K562 (cell line): ENCODE measurements at regions not wholly inside any gene's neighbourhood (a gene's known extent, or its start where the extent isn't known, plus 50 kb on each side); places are given as distances from the start of the nearest gene placed in this dataset.

Source experiments
- ATAC-seq: fragments of 200-7000 bp; cut with Tn5 transposase; 3 replicates; pipeline ENCODE4 v1.9.1; 2020; ENCODE audit warnings: moderate library complexity
- BruUV-seq: library from RNA; stranded (reverse); fragments of 400-500 nt; replicated peaks from 2 replicates; lab custom pipeline; 2021; lab: Mats Ljungman, UMichigan
- CTCF ChIA-PET: fragments of 300-600 bp; formaldehyde crosslinking; extraction: SDS; loops from one replicate; lab custom pipeline; 2021; ENCODE audit warnings: low intra/inter-chr PET ratio; lab: Yijun Ruan, JAX
- POLR2A ChIA-PET: fragments of 300-600, 350-650 bp; sonication (Branson Sonifier 250); formaldehyde crosslinking; extraction: SDS; loops from one replicate; lab custom pipeline; 2021; ENCODE audit warnings: antibody characterized with exemption, inconsistent platforms; lab: Yijun Ruan, JAX
- DNase-seq, 4 experiments: peaks; one replicate each; pipeline versions ENCODE4 v3.0.0 to v3.0.0-alpha.2; 2011 to 2018; ENCODE audit warnings: low spot score in 3 of 4, mixed read lengths in 3 of 4; ENCODE audit errors: extremely low read depth in 1 of 4
- FAIRE-seq: peaks from 2 replicates; lab custom pipeline; 2011; peaks lifted over from hg19 to GRCh38; lab: Jason Lieb, UNC
- H2AFZ ChIP-seq: 2 replicates; pipeline ENCODE4 v1.6.0; 2011; ENCODE audit warnings: low read depth, low read length, control low read depth, inconsistent platforms
- H3K27ac ChIP-seq: fragments of 200-600 bp; 3 replicates; pipeline ENCODE4 v1.8.0; 2011; ENCODE audit warnings: low read depth, mild to moderate bottlenecking, control low read depth, inconsistent platforms, low read length, moderate library complexity, mixed read lengths; ENCODE audit errors: extremely low read depth
- H3K27me3 ChIP-seq, 2 experiments: fragments of 300-600 bp in 1 of 2; 2 replicates in 1 of 2; 3 replicates in 1 of 2; pipeline versions ENCODE4 v1.6.0 to v1.8.0; 2011; ENCODE audit warnings: inconsistent platforms in 2 of 2, low read length in 2 of 2, mild to moderate bottlenecking in 1 of 2, mixed read lengths in 1 of 2, moderate library complexity in 1 of 2; ENCODE audit not compliant: control insufficient read depth in 2 of 2, insufficient read depth in 2 of 2
- H3K36me3 ChIP-seq: fragments of 300-600 bp; 3 replicates; pipeline ENCODE4 v1.8.0; 2011; ENCODE audit warnings: mild to moderate bottlenecking, low read length, inconsistent platforms; ENCODE audit not compliant: control insufficient read depth, insufficient read depth
- H3K4me1 ChIP-seq, 2 experiments: fragments of 200-600 bp in 1 of 2; replicated peaks in 1 of 2; 2 replicates in 1 of 2; 3 replicates in 1 of 2; pipeline versions ENCODE4 v1.5.1 to v1.8.0; 2011; ENCODE audit warnings: inconsistent platforms in 2 of 2, low read length in 2 of 2, mild to moderate bottlenecking in 1 of 2, mixed read lengths in 1 of 2, moderate library complexity in 1 of 2; ENCODE audit not compliant: control insufficient read depth in 2 of 2, insufficient read depth in 2 of 2
- H3K4me2 ChIP-seq: 2 replicates; pipeline ENCODE4 v1.6.1; 2011; ENCODE audit warnings: low read length, control low read depth, inconsistent platforms, mixed read lengths; ENCODE audit not compliant: insufficient read depth
- H3K4me3 ChIP-seq: fragments of 200-600 bp; sonication (generic), shearing (Covaris generic); 2 replicates; pipeline ENCODE4 v1.5.1; 2016; ENCODE audit warnings: control low read depth, inconsistent platforms
- H3K79me2 ChIP-seq: fragments of 200-600 bp; 3 replicates; pipeline ENCODE4 v1.8.0; 2011; ENCODE audit warnings: low read length, inconsistent platforms; ENCODE audit not compliant: control insufficient read depth, insufficient read depth
- H3K9ac ChIP-seq, 2 experiments: 2 replicates each; pipeline versions ENCODE4 v1.6.0 to v1.6.1; 2011; ENCODE audit warnings: low read depth in 2 of 2, low read length in 2 of 2, control low read depth in 1 of 2, inconsistent platforms in 1 of 2, mild to moderate bottlenecking in 1 of 2, mixed read lengths in 1 of 2; ENCODE audit not compliant: insufficient read depth in 1 of 2
- H3K9me1 ChIP-seq: one replicate; pipeline ENCODE4 v1.6.0; 2011; ENCODE audit warnings: inconsistent platforms, mild to moderate bottlenecking, low read length, moderate library complexity; ENCODE audit not compliant: control insufficient read depth, insufficient read depth
- H3K9me3 ChIP-seq: replicated peaks from 2 replicates; pipeline ENCODE4 v1.5.1; 2011; ENCODE audit warnings: low read depth, low read length, inconsistent platforms; ENCODE audit not compliant: control insufficient read depth, insufficient read depth
- H4K20me1 ChIP-seq: replicated peaks from 2 replicates; pipeline ENCODE4 v1.6.1; 2011; ENCODE audit warnings: low read length, inconsistent platforms, mixed read lengths; ENCODE audit not compliant: control insufficient read depth, insufficient read depth
- ARID3B ChIP-seq: fragments of 250-450 bp; sonication (Bioruptor Pico); IDR thresholded peaks from 2 replicates; pipeline ENCODE4 v1.4.0; 2020; ENCODE audit warnings: borderline replicate concordance
- CBX3 ChIP-seq, 2 experiments: IDR thresholded peaks; 1 replicate in 1 of 2; 2 replicates in 1 of 2; pipeline ENCODE4 v1.6.1; 2012; ENCODE audit warnings: inconsistent platforms in 2 of 2, low read length in 2 of 2, borderline replicate concordance in 1 of 2, control low read depth in 1 of 2
- COPS2 ChIP-seq: fragments of 450-650 bp; conservative IDR thresholded peaks from 2 replicates; pipeline ENCODE4 v1.6.1; 2016; ENCODE audit warnings: mild to moderate bottlenecking, moderate library complexity
- DACH1 ChIP-seq: fragments of 450-650 bp; IDR thresholded peaks from 2 replicates; pipeline ENCODE4 v1.6.1; 2018; ENCODE audit not compliant: partially characterized antibody
- MEF2A ChIP-seq: IDR thresholded peaks from 2 replicates; pipeline ENCODE4 v1.6.1; 2011; ENCODE audit warnings: low read depth, mild to moderate bottlenecking, low read length, moderate library complexity; ENCODE audit not compliant: control insufficient read depth
- PRPF4 ChIP-seq: fragments of 200-400 bp; formaldehyde crosslinking; IDR thresholded peaks from one replicate; pipeline ENCODE4 v1.6.1; 2017; ENCODE audit warnings: low read length, low read depth, mild to moderate bottlenecking; ENCODE audit not compliant: insufficient read depth, poor library complexity, severe bottlenecking
- U2AF2 ChIP-seq: fragments of 200-400 bp; formaldehyde crosslinking; optimal IDR thresholded peaks from 2 replicates; pipeline ENCODE3; 2017; ENCODE audit warnings: low read depth, mild to moderate bottlenecking, low read length
- ZNF644 ChIP-seq: fragments of 200-800 bp; sonication (Bioruptor generic); IDR thresholded peaks from 2 replicates; pipeline ENCODE4 v1.6.1; 2016; ENCODE audit warnings: low read depth, missing genetic modification characterization, missing compliant biosample characterization
- ZNF830 ChIP-seq: fragments of 250-450 bp; sonication (Bioruptor Pico); IDR thresholded peaks from 2 replicates; pipeline ENCODE4 v1.5.0; 2021; ENCODE audit warnings: mild to moderate bottlenecking
- WGBS: fragments of 100-300 bp; shearing (Covaris generic); methylation state at CpG from one replicate; pipeline ENCODE4 v1.1.6; 2016; ENCODE audit warnings: low coverage, mixed read lengths; ENCODE audit not compliant: insufficient coverage; ENCODE audit errors: missing lambda C conversion rate; 5-methylcytosine and 5-hydroxymethylcytosine counted together
- in situ Hi-C: fragments of 300-500 bp; cut with MboI; formaldehyde crosslinking; loops from 4 replicates; pipeline ENCODE4 v1.15.0; 2018; ENCODE audit warnings: inconsistent platforms, mixed read lengths
- intact Hi-C: fragments of 100-400 bp; cut with micrococcal nuclease; formaldehyde crosslinking; loops from 2 replicates; pipeline ENCODE4 v1.14.2; 2022

GRCh38 chr20:11059659-11060058 lies 385.9 kb upstream of the JAG1 start:
- 0% methylated on average over 2 of the region's 2 CpGs for WGBS
- ATAC-seq: no peak

More at GRCh38 chr20:11059659-11060058, 385.9 kb upstream of the JAG1 start:
- Histone ChIP-seq H3K9me1 (no peaks in the 10 kb centered on the region), H3K9ac (no peak overlapping the region), H2AFZ (no peak overlapping the region), H3K27me3 (no peaks in the 10 kb centered on the region), H3K4me2 (no peak overlapping the region), H4K20me1 (no peaks in the 10 kb centered on the region), H3K79me2 (no peaks in the 10 kb centered on the region), H3K36me3 (no peaks in the 10 kb centered on the region), H3K27ac (no peak overlapping the region), H3K9me3 (no peaks in the 10 kb centered on the region), H3K4me1 (no peaks in the 10 kb centered on the region), H3K4me3 (no peak overlapping the region)
- no TSS peak for BruUV-seq
- TF ChIP-seq ZNF644 (no peak), DACH1 (no peak), ARID3B (CRISPR knock-in tag) (no peak), PRPF4 (no peak), CBX3 (IDR thresholded peaks at IDR 0.05; ENCODE audit: borderline replicate concordance in 1 of 2, low read length in 2 of 2) (no peak), U2AF2 (no peak), COPS2 (no peak), MEF2A (no peak), ZNF830 (no peak)
- intact Hi-C loops: no loop called here
- FAIRE-seq: no peak
- no peak for DNase-seq
- in situ Hi-C loops: no loop called here
- POLR2A ChIA-PET: no interaction called here
- CTCF ChIA-PET: no interaction called here
